Peyer's patch (tissue), 4 donors: ENCODE measurements at regions not wholly inside any gene's neighbourhood (a gene's known extent, or its start where the extent isn't known, plus 50 kb on each side); places are given as distances from the start of the nearest gene placed in this dataset.

Experiments
- POLR2A ChIP-seq, 2 donors: fragments of 450-650 bp; IDR thresholded peaks; one replicate each; pipeline ENCODE4 v1.5.1; 2017; ENCODE audit warnings: antibody characterized with exemption in 2 of 2, mild to moderate bottlenecking in 2 of 2, moderate library complexity in 2 of 2
- TF ChIP-seq, protein P1 (sequence below), 6 experiments: fragments of 450-650 bp in 4 of 6; fragments of 200-600 bp in 2 of 6; sonication (generic) in 1 of 6; IDR thresholded peaks; one replicate each; pipeline ENCODE4 v1.5.1; 2017 to 2019; ENCODE audit warnings: antibody characterized with exemption in 6 of 6, mild to moderate bottlenecking in 3 of 6, moderate library complexity in 1 of 6

DNA sequence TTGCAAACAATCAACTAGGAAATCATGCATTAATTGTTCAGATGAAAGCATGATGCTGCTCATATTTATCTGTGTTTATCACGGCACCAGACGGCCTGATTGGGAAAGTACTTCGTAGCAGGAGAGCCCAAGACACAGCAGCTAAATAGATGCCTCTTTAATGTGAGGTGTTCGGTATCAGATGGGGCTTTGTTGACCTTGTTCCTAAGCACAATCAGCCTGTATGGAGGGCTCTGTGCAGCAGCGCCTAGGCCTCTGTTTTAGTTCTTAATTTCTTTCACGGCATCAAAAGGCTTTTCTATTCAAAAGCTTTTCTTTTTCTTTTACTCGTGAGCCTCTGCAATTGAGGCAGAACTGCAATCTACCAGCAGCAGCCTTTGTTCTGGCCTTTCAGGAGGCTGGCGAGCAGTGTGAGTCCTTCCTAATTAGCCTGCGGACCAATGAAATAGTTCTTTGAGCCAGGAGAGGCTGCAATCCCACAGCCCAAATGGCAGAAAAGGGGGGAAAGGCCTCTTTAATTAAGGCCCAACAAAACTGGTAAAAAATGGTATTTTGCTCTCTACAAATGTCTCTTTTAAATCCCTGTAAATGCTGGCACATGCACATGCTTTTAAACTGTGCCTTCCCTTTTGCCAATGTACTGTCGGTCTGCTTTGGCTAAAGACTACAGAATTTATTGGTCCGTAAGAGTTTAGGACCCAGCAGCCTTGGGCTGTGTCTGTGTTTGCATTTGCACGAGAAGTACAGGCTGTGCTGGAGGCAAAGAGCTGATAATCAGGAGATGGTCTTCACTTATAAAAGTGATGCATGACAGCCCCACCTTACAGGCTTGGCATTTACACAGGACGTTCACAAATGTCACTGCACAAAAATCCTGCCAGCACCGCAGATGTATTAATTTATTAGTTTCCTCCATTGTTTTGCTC lies 159.6 kb downstream of the RND3 start:
- TF ChIP-seq POLR2A (IDR thresholded peaks at IDR 0.05) = no peak
- TF ChIP-seq, protein P1, sequence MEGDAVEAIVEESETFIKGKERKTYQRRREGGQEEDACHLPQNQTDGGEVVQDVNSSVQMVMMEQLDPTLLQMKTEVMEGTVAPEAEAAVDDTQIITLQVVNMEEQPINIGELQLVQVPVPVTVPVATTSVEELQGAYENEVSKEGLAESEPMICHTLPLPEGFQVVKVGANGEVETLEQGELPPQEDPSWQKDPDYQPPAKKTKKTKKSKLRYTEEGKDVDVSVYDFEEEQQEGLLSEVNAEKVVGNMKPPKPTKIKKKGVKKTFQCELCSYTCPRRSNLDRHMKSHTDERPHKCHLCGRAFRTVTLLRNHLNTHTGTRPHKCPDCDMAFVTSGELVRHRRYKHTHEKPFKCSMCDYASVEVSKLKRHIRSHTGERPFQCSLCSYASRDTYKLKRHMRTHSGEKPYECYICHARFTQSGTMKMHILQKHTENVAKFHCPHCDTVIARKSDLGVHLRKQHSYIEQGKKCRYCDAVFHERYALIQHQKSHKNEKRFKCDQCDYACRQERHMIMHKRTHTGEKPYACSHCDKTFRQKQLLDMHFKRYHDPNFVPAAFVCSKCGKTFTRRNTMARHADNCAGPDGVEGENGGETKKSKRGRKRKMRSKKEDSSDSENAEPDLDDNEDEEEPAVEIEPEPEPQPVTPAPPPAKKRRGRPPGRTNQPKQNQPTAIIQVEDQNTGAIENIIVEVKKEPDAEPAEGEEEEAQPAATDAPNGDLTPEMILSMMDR (IDR thresholded peaks at IDR 0.05) = no peak
